K562 (cell line): ENCODE measurements at regions not wholly inside any gene's neighbourhood (a gene's known extent, or its start where the extent isn't known, plus 50 kb on each side); places are given as distances from the start of the nearest gene placed in this dataset.

ENCODE experiments used
- ATAC-seq: fragments of 200-7000 bp; cut with Tn5 transposase; 3 replicates; pipeline ENCODE4 v1.9.1; 2020; ENCODE audit warnings: moderate library complexity
- BruUV-seq: library from RNA; stranded (reverse); fragments of 400-500 nt; replicated peaks from 2 replicates; lab custom pipeline; 2021; lab: Mats Ljungman, UMichigan
- CTCF ChIA-PET: fragments of 300-600 bp; formaldehyde crosslinking; extraction: SDS; loops from one replicate; lab custom pipeline; 2021; ENCODE audit warnings: low intra/inter-chr PET ratio; lab: Yijun Ruan, JAX
- POLR2A ChIA-PET: fragments of 300-600, 350-650 bp; sonication (Branson Sonifier 250); formaldehyde crosslinking; extraction: SDS; loops from one replicate; lab custom pipeline; 2021; ENCODE audit warnings: antibody characterized with exemption, inconsistent platforms; lab: Yijun Ruan, JAX
- DNase-seq, 4 experiments: peaks; one replicate each; pipeline versions ENCODE4 v3.0.0 to v3.0.0-alpha.2; 2011 to 2018; ENCODE audit warnings: low spot score in 3 of 4, mixed read lengths in 3 of 4; ENCODE audit errors: extremely low read depth in 1 of 4
- FAIRE-seq: peaks from 2 replicates; lab custom pipeline; 2011; peaks lifted over from hg19 to GRCh38; lab: Jason Lieb, UNC
- H2AFZ ChIP-seq: 2 replicates; pipeline ENCODE4 v1.6.0; 2011; ENCODE audit warnings: low read depth, low read length, control low read depth, inconsistent platforms
- H3K27ac ChIP-seq: fragments of 200-600 bp; 3 replicates; pipeline ENCODE4 v1.8.0; 2011; ENCODE audit warnings: low read depth, mild to moderate bottlenecking, control low read depth, inconsistent platforms, low read length, moderate library complexity, mixed read lengths; ENCODE audit errors: extremely low read depth
- H3K27me3 ChIP-seq, 2 experiments: fragments of 300-600 bp in 1 of 2; 2 replicates in 1 of 2; 3 replicates in 1 of 2; pipeline versions ENCODE4 v1.6.0 to v1.8.0; 2011; ENCODE audit warnings: inconsistent platforms in 2 of 2, low read length in 2 of 2, mild to moderate bottlenecking in 1 of 2, mixed read lengths in 1 of 2, moderate library complexity in 1 of 2; ENCODE audit not compliant: control insufficient read depth in 2 of 2, insufficient read depth in 2 of 2
- H3K36me3 ChIP-seq: fragments of 300-600 bp; 3 replicates; pipeline ENCODE4 v1.8.0; 2011; ENCODE audit warnings: mild to moderate bottlenecking, low read length, inconsistent platforms; ENCODE audit not compliant: control insufficient read depth, insufficient read depth
- H3K4me1 ChIP-seq, 2 experiments: fragments of 200-600 bp in 1 of 2; replicated peaks in 1 of 2; 2 replicates in 1 of 2; 3 replicates in 1 of 2; pipeline versions ENCODE4 v1.5.1 to v1.8.0; 2011; ENCODE audit warnings: inconsistent platforms in 2 of 2, low read length in 2 of 2, mild to moderate bottlenecking in 1 of 2, mixed read lengths in 1 of 2, moderate library complexity in 1 of 2; ENCODE audit not compliant: control insufficient read depth in 2 of 2, insufficient read depth in 2 of 2
- H3K4me2 ChIP-seq: 2 replicates; pipeline ENCODE4 v1.6.1; 2011; ENCODE audit warnings: low read length, control low read depth, inconsistent platforms, mixed read lengths; ENCODE audit not compliant: insufficient read depth
- H3K4me3 ChIP-seq: fragments of 200-600 bp; sonication (generic), shearing (Covaris generic); 2 replicates; pipeline ENCODE4 v1.5.1; 2016; ENCODE audit warnings: control low read depth, inconsistent platforms
- H3K79me2 ChIP-seq: fragments of 200-600 bp; 3 replicates; pipeline ENCODE4 v1.8.0; 2011; ENCODE audit warnings: low read length, inconsistent platforms; ENCODE audit not compliant: control insufficient read depth, insufficient read depth
- H3K9ac ChIP-seq, 2 experiments: 2 replicates each; pipeline versions ENCODE4 v1.6.0 to v1.6.1; 2011; ENCODE audit warnings: low read depth in 2 of 2, low read length in 2 of 2, control low read depth in 1 of 2, inconsistent platforms in 1 of 2, mild to moderate bottlenecking in 1 of 2, mixed read lengths in 1 of 2; ENCODE audit not compliant: insufficient read depth in 1 of 2
- H3K9me1 ChIP-seq: one replicate; pipeline ENCODE4 v1.6.0; 2011; ENCODE audit warnings: inconsistent platforms, mild to moderate bottlenecking, low read length, moderate library complexity; ENCODE audit not compliant: control insufficient read depth, insufficient read depth
- H3K9me3 ChIP-seq: replicated peaks from 2 replicates; pipeline ENCODE4 v1.5.1; 2011; ENCODE audit warnings: low read depth, low read length, inconsistent platforms; ENCODE audit not compliant: control insufficient read depth, insufficient read depth
- H4K20me1 ChIP-seq: replicated peaks from 2 replicates; pipeline ENCODE4 v1.6.1; 2011; ENCODE audit warnings: low read length, inconsistent platforms, mixed read lengths; ENCODE audit not compliant: control insufficient read depth, insufficient read depth
- BRF1 ChIP-seq: IDR thresholded peaks from 3 replicates; pipeline ENCODE4 v1.6.1; 2011; ENCODE audit warnings: borderline replicate concordance, mild to moderate bottlenecking; ENCODE audit not compliant: insufficient read length; ENCODE audit errors: extremely low read depth
- CREBBP ChIP-seq: IDR thresholded peaks from one replicate; pipeline ENCODE4 v1.6.1; 2012; ENCODE audit warnings: low read depth, mild to moderate bottlenecking, control low read depth, inconsistent platforms, low read length
- CTBP1 ChIP-seq: fragments of 450-650 bp; IDR thresholded peaks from 2 replicates; pipeline ENCODE4 v1.6.1; 2016; ENCODE audit warnings: borderline replicate concordance
- FOXJ3 ChIP-seq: sonication (generic); formaldehyde crosslinking; IDR thresholded peaks from 2 replicates; pipeline ENCODE4 v1.4.0; 2020; ENCODE audit warnings: mild to moderate bottlenecking, missing genetic modification reagents
- MYBL2 ChIP-seq, 2 experiments: fragments of 450-650 bp in 1 of 2; sonication (generic) in 1 of 2; formaldehyde crosslinking in 1 of 2; IDR thresholded peaks; 2 replicates each; pipeline versions ENCODE4 v1.6.1 to v1.8.1; 2017 to 2022; ENCODE audit warnings: borderline replicate concordance in 1 of 2, inconsistent platforms in 1 of 2, low read depth in 1 of 2, mild to moderate bottlenecking in 1 of 2, missing genetic modification reagents in 1 of 2, moderate library complexity in 1 of 2
- NFIC ChIP-seq: fragments of 450-650 bp; IDR thresholded peaks from 2 replicates; pipeline ENCODE4 v1.6.1; 2017; ENCODE audit warnings: mild to moderate bottlenecking, inconsistent platforms
- NFIX ChIP-seq: fragments of 250-450 bp; sonication (Bioruptor Pico); IDR thresholded peaks from 2 replicates; pipeline ENCODE4 v1.4.0; 2020; ENCODE audit warnings: low read depth, mild to moderate bottlenecking, moderate library complexity
- ZKSCAN1 ChIP-seq: fragments of 150-350 bp; IDR thresholded peaks from 2 replicates; pipeline ENCODE4 v1.6.1; 2016; ENCODE audit warnings: low read depth, low read length
- WGBS: fragments of 100-300 bp; shearing (Covaris generic); methylation state at CpG from one replicate; pipeline ENCODE4 v1.1.6; 2016; ENCODE audit warnings: low coverage, mixed read lengths; ENCODE audit not compliant: insufficient coverage; ENCODE audit errors: missing lambda C conversion rate; 5-methylcytosine and 5-hydroxymethylcytosine counted together
- in situ Hi-C: fragments of 300-500 bp; cut with MboI; formaldehyde crosslinking; loops from 4 replicates; pipeline ENCODE4 v1.15.0; 2018; ENCODE audit warnings: inconsistent platforms, mixed read lengths
- intact Hi-C: fragments of 100-400 bp; cut with micrococcal nuclease; formaldehyde crosslinking; loops from 2 replicates; pipeline ENCODE4 v1.14.2; 2022
- TF ChIP-seq, protein P1 (sequence below): fragments of 450-650 bp; IDR thresholded peaks from 2 replicates; pipeline ENCODE4 v1.6.1; 2018; ENCODE audit warnings: mild to moderate bottlenecking, low read depth; ENCODE audit not compliant: partially characterized antibody
- TF ChIP-seq, protein P2 (sequence below): fragments of 450-650 bp; formaldehyde crosslinking; IDR thresholded peaks from 2 replicates; pipeline ENCODE4 v1.4.0; 2022; ENCODE audit warnings: mild to moderate bottlenecking, moderate library complexity

DNA sequence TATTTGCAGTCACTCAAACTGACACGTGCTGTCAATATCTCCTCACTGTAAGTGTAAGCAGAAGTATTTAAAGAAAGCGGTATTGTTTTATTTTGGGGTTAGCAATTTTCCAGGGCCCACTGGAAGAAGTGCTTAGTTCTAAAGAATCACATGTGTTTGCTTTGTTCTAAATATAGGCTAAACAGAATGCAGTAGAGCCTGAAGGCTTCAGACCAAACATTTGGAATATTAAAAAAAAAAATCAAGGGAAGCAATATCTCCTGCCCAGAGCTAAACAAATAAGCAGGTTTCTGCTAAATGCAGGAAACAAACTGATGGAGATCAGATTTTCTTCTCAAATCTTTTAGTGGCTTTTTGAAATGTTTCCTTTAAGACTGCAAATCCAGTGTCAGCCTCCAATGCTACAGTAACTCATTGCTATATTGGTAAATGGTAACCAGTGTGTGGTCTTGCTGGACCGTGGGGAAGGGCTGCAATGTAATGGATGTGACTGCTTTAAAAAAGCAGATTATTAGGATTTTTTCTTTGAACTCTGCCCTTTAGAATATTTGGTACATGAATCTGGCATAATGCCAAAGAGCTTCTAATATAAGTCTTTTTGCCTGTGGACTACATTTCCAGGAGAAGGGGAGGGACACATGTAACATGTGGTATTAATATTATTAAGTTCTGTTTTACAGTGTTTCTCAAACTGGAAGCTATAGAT lies 317.1 kb upstream of the FERMT1 start:
- in situ Hi-C loops = no loop called here
- Histone ChIP-seq H3K9ac (no peak overlapping the region), H3K4me2 (no peak overlapping the region), H3K4me3 (no peak overlapping the region), H3K27me3 (no peaks in the 10 kb centered on the region), H4K20me1 (no peaks in the 10 kb centered on the region), H3K27ac (no peak overlapping the region), H2AFZ (no peak overlapping the region), H3K4me1 (no peaks in the 10 kb centered on the region), H3K9me3 (no peaks in the 10 kb centered on the region), H3K9me1 (no peaks in the 10 kb centered on the region), H3K36me3 (no peaks in the 10 kb centered on the region), H3K79me2 (no peaks in the 10 kb centered on the region)
- 0% methylated on average over 3 of the region's 3 CpGs for WGBS
- ATAC-seq = no peak
- DNase-seq = no peak
- no TSS peak for BruUV-seq
- FAIRE-seq = no peak
- ChIA-PET CTCF (no interaction called here), POLR2A (no interaction called here)
- intact Hi-C loops = no loop called here
- TF ChIP-seq, protein P1, sequence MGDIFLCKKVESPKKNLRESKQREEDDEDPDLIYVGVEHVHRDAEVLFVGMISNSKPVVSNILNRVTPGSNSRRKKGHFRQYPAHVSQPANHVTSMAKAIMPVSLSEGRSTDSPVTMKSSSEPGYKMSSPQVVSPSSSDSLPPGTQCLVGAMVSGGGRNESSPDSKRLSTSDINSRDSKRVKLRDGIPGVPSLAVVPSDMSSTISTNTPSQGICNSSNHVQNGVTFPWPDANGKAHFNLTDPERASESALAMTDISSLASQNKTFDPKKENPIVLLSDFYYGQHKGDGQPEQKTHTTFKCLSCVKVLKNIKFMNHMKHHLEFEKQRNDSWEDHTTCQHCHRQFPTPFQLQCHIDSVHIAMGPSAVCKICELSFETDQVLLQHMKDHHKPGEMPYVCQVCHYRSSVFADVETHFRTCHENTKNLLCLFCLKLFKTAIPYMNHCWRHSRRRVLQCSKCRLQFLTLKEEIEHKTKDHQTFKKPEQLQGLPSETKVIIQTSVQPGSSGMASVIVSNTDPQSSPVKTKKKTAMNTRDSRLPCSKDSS = no peak
- TF ChIP-seq FOXJ3 = no peak
- peak; percentile 53; the same call in 1 of the 2 replicates for TF ChIP-seq NFIC
- TF ChIP-seq, protein P2, sequence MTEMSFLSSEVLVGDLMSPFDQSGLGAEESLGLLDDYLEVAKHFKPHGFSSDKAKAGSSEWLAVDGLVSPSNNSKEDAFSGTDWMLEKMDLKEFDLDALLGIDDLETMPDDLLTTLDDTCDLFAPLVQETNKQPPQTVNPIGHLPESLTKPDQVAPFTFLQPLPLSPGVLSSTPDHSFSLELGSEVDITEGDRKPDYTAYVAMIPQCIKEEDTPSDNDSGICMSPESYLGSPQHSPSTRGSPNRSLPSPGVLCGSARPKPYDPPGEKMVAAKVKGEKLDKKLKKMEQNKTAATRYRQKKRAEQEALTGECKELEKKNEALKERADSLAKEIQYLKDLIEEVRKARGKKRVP (CRISPR knock-in tag) = no peak
- no peak for TF ChIP-seq BRF1
- TF ChIP-seq ZKSCAN1 = no peak
- peak; percentile 58 for TF ChIP-seq NFIX
- TF ChIP-seq MYBL2 (IDR thresholded peaks at IDR 0.05; ENCODE audit: low read depth) = no peak
- TF ChIP-seq MYBL2 (CRISPR knock-in tag; IDR thresholded peaks at IDR 0.05; ENCODE audit: borderline replicate concordance) = no peak
- no peak for TF ChIP-seq CTBP1
- TF ChIP-seq CREBBP = no peak
